DND-41 (cell line): ENCODE measurements at regions not wholly inside any gene's neighbourhood (a gene's known extent, or its start where the extent isn't known, plus 50 kb on each side); places are given as distances from the start of the nearest gene placed in this dataset.

Experiments used
- EZH2 ChIP-seq: IDR thresholded peaks from 3 replicates; pipeline ENCODE4 v1.6.1; 2012; ENCODE audit warnings: borderline replicate concordance, low read depth, mild to moderate bottlenecking, moderate library complexity, low read length, inconsistent platforms; ENCODE audit not compliant: severe bottlenecking
- TF ChIP-seq, protein P1 (sequence below): IDR thresholded peaks from 2 replicates; pipeline ENCODE4 v1.5.1; 2012; ENCODE audit warnings: borderline replicate concordance, low read length, moderate library complexity, mild to moderate bottlenecking; ENCODE audit not compliant: poor library complexity, severe bottlenecking; ENCODE audit errors: extremely low read depth

DNA sequence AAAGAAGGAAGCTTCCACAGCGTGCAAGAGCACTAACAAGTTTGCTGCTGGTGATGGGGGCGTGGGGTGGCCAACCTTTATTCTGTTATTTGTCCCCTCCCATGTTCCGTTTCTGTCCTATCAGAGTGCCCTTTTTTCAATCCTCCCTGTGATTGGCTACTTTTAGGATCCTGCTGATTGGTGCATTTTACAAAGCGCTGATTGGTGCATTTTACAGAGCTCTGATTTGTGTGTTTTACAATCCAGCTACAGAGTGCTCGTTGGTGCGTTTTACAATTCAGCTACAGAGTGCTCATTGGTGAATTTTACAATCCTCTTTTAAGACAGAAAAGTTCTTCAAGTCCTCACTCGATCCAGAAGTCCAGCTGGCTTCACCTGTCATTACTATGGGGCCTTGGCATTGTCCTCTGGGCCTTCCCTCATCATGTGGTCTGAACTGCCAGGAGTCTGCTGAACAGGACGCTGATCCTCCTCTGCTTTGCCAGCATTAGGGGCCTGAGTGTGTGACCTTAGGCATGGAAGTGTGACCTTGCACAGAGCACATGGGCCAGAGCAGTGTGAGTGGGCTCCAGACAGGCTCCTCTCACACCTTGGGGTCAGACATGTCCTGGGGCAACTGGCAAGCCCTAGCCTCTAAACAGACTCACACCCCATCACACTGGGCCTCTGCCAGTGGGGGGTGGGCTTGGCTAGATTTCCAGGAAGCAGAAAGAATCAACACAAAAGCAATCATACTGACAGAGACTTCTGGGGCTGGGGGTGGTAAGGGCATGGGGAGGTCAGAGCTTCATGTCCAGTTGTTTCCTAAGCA is 167.4 kb downstream of the PTPN20 start:
- TF ChIP-seq, protein P1, sequence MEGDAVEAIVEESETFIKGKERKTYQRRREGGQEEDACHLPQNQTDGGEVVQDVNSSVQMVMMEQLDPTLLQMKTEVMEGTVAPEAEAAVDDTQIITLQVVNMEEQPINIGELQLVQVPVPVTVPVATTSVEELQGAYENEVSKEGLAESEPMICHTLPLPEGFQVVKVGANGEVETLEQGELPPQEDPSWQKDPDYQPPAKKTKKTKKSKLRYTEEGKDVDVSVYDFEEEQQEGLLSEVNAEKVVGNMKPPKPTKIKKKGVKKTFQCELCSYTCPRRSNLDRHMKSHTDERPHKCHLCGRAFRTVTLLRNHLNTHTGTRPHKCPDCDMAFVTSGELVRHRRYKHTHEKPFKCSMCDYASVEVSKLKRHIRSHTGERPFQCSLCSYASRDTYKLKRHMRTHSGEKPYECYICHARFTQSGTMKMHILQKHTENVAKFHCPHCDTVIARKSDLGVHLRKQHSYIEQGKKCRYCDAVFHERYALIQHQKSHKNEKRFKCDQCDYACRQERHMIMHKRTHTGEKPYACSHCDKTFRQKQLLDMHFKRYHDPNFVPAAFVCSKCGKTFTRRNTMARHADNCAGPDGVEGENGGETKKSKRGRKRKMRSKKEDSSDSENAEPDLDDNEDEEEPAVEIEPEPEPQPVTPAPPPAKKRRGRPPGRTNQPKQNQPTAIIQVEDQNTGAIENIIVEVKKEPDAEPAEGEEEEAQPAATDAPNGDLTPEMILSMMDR = no peak
- TF ChIP-seq EZH2 = no peak
